ENCODE measurements at regions not wholly inside any gene's neighbourhood (a gene's known extent, or its start where the extent isn't known, plus 50 kb on each side); places are given as distances from the start of the nearest gene placed in this dataset.

GRCh38 chr22:49452362-49452946 is 375.2 kb downstream of the BRD1 start:
- TF ChIP-seq, protein P1, sequence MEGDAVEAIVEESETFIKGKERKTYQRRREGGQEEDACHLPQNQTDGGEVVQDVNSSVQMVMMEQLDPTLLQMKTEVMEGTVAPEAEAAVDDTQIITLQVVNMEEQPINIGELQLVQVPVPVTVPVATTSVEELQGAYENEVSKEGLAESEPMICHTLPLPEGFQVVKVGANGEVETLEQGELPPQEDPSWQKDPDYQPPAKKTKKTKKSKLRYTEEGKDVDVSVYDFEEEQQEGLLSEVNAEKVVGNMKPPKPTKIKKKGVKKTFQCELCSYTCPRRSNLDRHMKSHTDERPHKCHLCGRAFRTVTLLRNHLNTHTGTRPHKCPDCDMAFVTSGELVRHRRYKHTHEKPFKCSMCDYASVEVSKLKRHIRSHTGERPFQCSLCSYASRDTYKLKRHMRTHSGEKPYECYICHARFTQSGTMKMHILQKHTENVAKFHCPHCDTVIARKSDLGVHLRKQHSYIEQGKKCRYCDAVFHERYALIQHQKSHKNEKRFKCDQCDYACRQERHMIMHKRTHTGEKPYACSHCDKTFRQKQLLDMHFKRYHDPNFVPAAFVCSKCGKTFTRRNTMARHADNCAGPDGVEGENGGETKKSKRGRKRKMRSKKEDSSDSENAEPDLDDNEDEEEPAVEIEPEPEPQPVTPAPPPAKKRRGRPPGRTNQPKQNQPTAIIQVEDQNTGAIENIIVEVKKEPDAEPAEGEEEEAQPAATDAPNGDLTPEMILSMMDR (IDR thresholded peaks at IDR 0.05), result no peak
- TF ChIP-seq EZH2 (IDR thresholded peaks at IDR 0.05; ENCODE audit: borderline replicate concordance, insufficient read depth, low read depth, low read length, poor library complexity, severe bottlenecking), result no peak
